Activated CD8-positive, alpha-beta T cell treated with anti-CD3 and anti-CD28 coated beads for 36 hours (primary cell): ENCODE measurements at regions not wholly inside any gene's neighbourhood (a gene's known extent, or its start where the extent isn't known, plus 50 kb on each side); places are given as distances from the start of the nearest gene placed in this dataset.

Experiments used
- ATAC-seq: fragments of 200-7000 bp; cut with Tn5 transposase; one replicate; pipeline ENCODE4 v1.10.0; 2021; ENCODE audit warnings: mild to moderate bottlenecking, moderate library complexity
- CTCF ChIA-PET: fragments of 350-600 bp; sonication (Branson Sonifier 250); formaldehyde crosslinking; loops from one replicate; lab custom pipeline; 2021; ENCODE audit warnings: antibody characterized with exemption; lab: Charles Lee
- POLR2A ChIA-PET: fragments of 350-600 bp; sonication (Branson Sonifier 250); formaldehyde crosslinking; loops from one replicate; lab custom pipeline; 2021; ENCODE audit warnings: antibody characterized with exemption; lab: Charles Lee
- DNase-seq: peaks from one replicate; pipeline ENCODE4 v3.0.0-alpha.2; 2020
- H3K27ac Mint-ChIP-seq: one replicate; pipeline ENCODE4 v1.8.0; 2021; ENCODE audit warnings: mild to moderate bottlenecking, mixed read lengths
- H3K27me3 Mint-ChIP-seq: one replicate; pipeline ENCODE4 v1.8.0; 2021; ENCODE audit warnings: mixed read lengths
- H3K36me3 Mint-ChIP-seq: one replicate; pipeline ENCODE4 v1.8.0; 2021; ENCODE audit warnings: low read depth, mixed read lengths
- H3K4me1 Mint-ChIP-seq: one replicate; pipeline ENCODE4 v1.8.0; 2021; ENCODE audit warnings: low read depth, mixed read lengths
- H3K4me3 Mint-ChIP-seq: one replicate; pipeline ENCODE4 v1.8.0; 2021; ENCODE audit warnings: mild to moderate bottlenecking, moderate library complexity, mixed read lengths
- H3K9me3 Mint-ChIP-seq: one replicate; pipeline ENCODE4 v1.8.0; 2021; ENCODE audit warnings: mixed read lengths
- CTCF ChIP-seq: fragments of 200-600 bp; IDR thresholded peaks from one replicate; pipeline ENCODE4 v1.8.0; 2022; ENCODE audit warnings: antibody characterized with exemption, mild to moderate bottlenecking
- intact Hi-C: fragments of 100-400 bp; cut with micrococcal nuclease; formaldehyde crosslinking; loops from one replicate; pipeline ENCODE4 v1.10.0; 2022

- Mint-ChIP-seq H3K36me3 (no peaks in the 10 kb centered on the region), H3K4me3 (no peak overlapping the region), H3K27ac (no peak overlapping the region), H3K4me1 (no peaks in the 10 kb centered on the region), H3K27me3 (no peaks in the 10 kb centered on the region), H3K9me3 (no peaks in the 10 kb centered on the region)
- ChIA-PET CTCF (interaction anchor here (0.9 to 1.4 kb wide), 2 partner anchors 90 to 112 kb away, joined by 3 to 5 read pairs; no protein-coding TSS in a partner anchor), POLR2A (no interaction called here)
- intact Hi-C loops: loop anchor here (5.0 kb wide), 1 partner anchor 311 kb away; no protein-coding TSS in a partner anchor
- ATAC-seq (no peak), DNase-seq (no peak)
- no peak for TF ChIP-seq CTCF
Observed at GRCh38 chr3:87082796-87083440, 92.0 kb upstream of the VGLL3 start.

- intact Hi-C loops: no loop called here
- TF ChIP-seq CTCF: no peak
- Mint-ChIP-seq H3K36me3 (no peaks in the 10 kb centered on the region), H3K27me3 (no peaks in the 10 kb centered on the region), H3K9me3 (no peaks in the 10 kb centered on the region), H3K4me3 (no peak overlapping the region), H3K4me1 (no peaks in the 10 kb centered on the region), H3K27ac (no peak overlapping the region)
- no peak for DNase-seq
- CTCF ChIA-PET: no interaction called here
- POLR2A ChIA-PET: no interaction called here
- ATAC-seq: no peak
Observed at GRCh38 chr3:87077355-87077754, 86.4 kb upstream of the VGLL3 start.

- H3K27me3 Mint-ChIP-seq: no peaks in the 10 kb centered on the region
- no peak for ATAC-seq
- ChIA-PET POLR2A (no interaction called here), CTCF (no interaction called here)
- intact Hi-C loops: no loop called here
- no peak for TF ChIP-seq CTCF
- no peak overlapping the region for H3K4me3 Mint-ChIP-seq
- no peaks in the 10 kb centered on the region for H3K4me1 Mint-ChIP-seq
- H3K36me3 Mint-ChIP-seq: no peaks in the 10 kb centered on the region
- no peak for DNase-seq
- no peak overlapping the region for H3K27ac Mint-ChIP-seq
- no peaks in the 10 kb centered on the region for H3K9me3 Mint-ChIP-seq
Observed at GRCh38 chr3:87076946-87077345, 86.0 kb upstream of the VGLL3 start.

GRCh38 chr3:87073496-87074145 lies 82.7 kb upstream of the VGLL3 start:
- ChIA-PET POLR2A (no interaction called here), CTCF (no interaction called here)
- Mint-ChIP-seq H3K27ac (no peak overlapping the region), H3K4me3 (no peak overlapping the region), H3K36me3 (no peaks in the 10 kb centered on the region), H3K27me3 (no peaks in the 10 kb centered on the region), H3K9me3 (no peaks in the 10 kb centered on the region), H3K4me1 (no peaks in the 10 kb centered on the region)
- ATAC-seq (no peak), DNase-seq (no peak)
- TF ChIP-seq CTCF: no peak
- intact Hi-C loops: no loop called here

GRCh38 chr3:87072446-87072845 lies 81.5 kb upstream of the VGLL3 start:
- POLR2A ChIA-PET: no interaction called here
- no peak for DNase-seq
- Mint-ChIP-seq H3K27me3 (no peaks in the 10 kb centered on the region), H3K9me3 (no peaks in the 10 kb centered on the region), H3K27ac (no peak overlapping the region), H3K4me3 (no peak overlapping the region), H3K36me3 (no peaks in the 10 kb centered on the region), H3K4me1 (no peaks in the 10 kb centered on the region)
- CTCF ChIA-PET: no interaction called here
- ATAC-seq: no peak
- intact Hi-C loops: no loop called here
- TF ChIP-seq CTCF: no peak
